SK-N-SH (cell line): ENCODE measurements at regions not wholly inside any gene's neighbourhood (a gene's known extent, or its start where the extent isn't known, plus 50 kb on each side); places are given as distances from the start of the nearest gene placed in this dataset.

Source experiments
- CTCF ChIA-PET: fragments of 300-600, 350-600 bp; formaldehyde crosslinking; extraction: SDS; loops from one replicate; lab custom pipeline; 2021; lab: Yijun Ruan, JAX
- POLR2A ChIA-PET: fragments of 350-600 bp; sonication (Branson Sonifier 250); formaldehyde crosslinking; extraction: SDS; loops from one replicate; lab custom pipeline; 2020; ENCODE audit warnings: antibody characterized with exemption, inconsistent platforms; lab: Yijun Ruan, JAX
- DNase-seq: peaks from one replicate; pipeline ENCODE4 v3.0.0; 2012
- H2AFZ ChIP-seq: fragments of 200-600 bp; sonication (generic); 2 replicates; pipeline ENCODE4 v1.8.1; 2016; ENCODE audit warnings: antibody characterized with exemption, mild to moderate bottlenecking, low read depth
- H3F3A ChIP-seq: fragments of 200-600 bp; sonication (generic); replicated peaks from 2 replicates; pipeline ENCODE3; 2016; ENCODE audit warnings: antibody characterized with exemption, mild to moderate bottlenecking; ENCODE audit not compliant: insufficient read depth
- H3K27ac ChIP-seq, 2 experiments: fragments of 200-500 bp in 1 of 2; fragments of 200-600 bp in 1 of 2; sonication (Bioruptor generic) in 1 of 2; sonication (generic), shearing (Covaris generic) in 1 of 2; 2 replicates each; pipeline versions ENCODE4 v1.5.1 to v1.6.1; 2014 to 2016; ENCODE audit warnings: low read depth in 2 of 2, inconsistent platforms in 1 of 2, low read length in 1 of 2, mild to moderate bottlenecking in 1 of 2, mixed read lengths in 1 of 2
- H3K27me3 ChIP-seq: fragments of 200-600 bp; sonication (generic), shearing (Covaris generic); 2 replicates; pipeline ENCODE4 v1.6.1; 2016; ENCODE audit warnings: mixed run types; ENCODE audit not compliant: insufficient read depth
- H3K36me3 ChIP-seq, 2 experiments: fragments of 200-500 bp in 1 of 2; fragments of 200-600 bp in 1 of 2; sonication (Bioruptor generic) in 1 of 2; sonication (generic) in 1 of 2; replicated peaks in 1 of 2; 2 replicates each; pipeline versions ENCODE3 to v1.5.1; 2014 to 2016; ENCODE audit warnings: low read length in 1 of 2, mild to moderate bottlenecking in 1 of 2; ENCODE audit not compliant: insufficient read depth in 2 of 2, control insufficient read depth in 1 of 2
- H3K4me1 ChIP-seq, 2 experiments: fragments of 200-500 bp in 1 of 2; fragments of 200-600 bp in 1 of 2; sonication (Bioruptor generic) in 1 of 2; sonication (generic), shearing (Covaris generic) in 1 of 2; 2 replicates each; pipeline versions ENCODE4 v1.5.1 to v1.6.1; 2014 to 2016; ENCODE audit warnings: low read depth in 1 of 2, low read length in 1 of 2, mixed run types in 1 of 2; ENCODE audit not compliant: insufficient read depth in 2 of 2, control insufficient read depth in 1 of 2
- H3K4me2 ChIP-seq: fragments of 200-600 bp; sonication (generic), shearing (Covaris generic); 2 replicates; pipeline ENCODE4 v1.6.1; 2017; ENCODE audit warnings: mixed run types
- H3K4me3 ChIP-seq, 2 experiments: fragments of 200-500 bp in 1 of 2; fragments of 200-600 bp in 1 of 2; sonication (Bioruptor generic) in 1 of 2; sonication (generic), shearing (Covaris generic) in 1 of 2; 2 replicates each; pipeline versions ENCODE4 v1.5.1 to v1.8.1; 2014 to 2016; ENCODE audit warnings: low read depth in 2 of 2, inconsistent platforms in 1 of 2, low read length in 1 of 2, mild to moderate bottlenecking in 1 of 2, mixed read lengths in 1 of 2, moderate library complexity in 1 of 2
- H3K79me2 ChIP-seq: fragments of 200-600 bp; sonication (generic); 2 replicates; pipeline ENCODE4 v1.8.1; 2017; ENCODE audit warnings: mild to moderate bottlenecking; ENCODE audit not compliant: insufficient read depth
- H3K9ac ChIP-seq: fragments of 200-600 bp; sonication (generic); 2 replicates; pipeline ENCODE4 v1.6.1; 2017; ENCODE audit warnings: mixed run types
- H3K9me2 ChIP-seq: fragments of 200-600 bp; sonication (generic); 2 replicates; pipeline ENCODE4 v1.6.1; 2017; ENCODE audit warnings: mixed run types
- H3K9me3 ChIP-seq: fragments of 200-600 bp; sonication (generic); 2 replicates; pipeline ENCODE4 v1.6.1; 2017; ENCODE audit warnings: mixed run types, mild to moderate bottlenecking, moderate library complexity
- H4K20me1 ChIP-seq: fragments of 200-600 bp; sonication (generic); 2 replicates; pipeline ENCODE4 v1.6.1; 2017; ENCODE audit warnings: mild to moderate bottlenecking, mixed run types; ENCODE audit not compliant: insufficient read depth
- ELF1 ChIP-seq: IDR thresholded peaks from 2 replicates; pipeline ENCODE4 v1.4.0; 2012
- EZH2phosphoT487 ChIP-seq: fragments of 200-600 bp; sonication (generic); IDR thresholded peaks from 2 replicates; pipeline ENCODE4 v1.6.1; 2017; ENCODE audit warnings: low read depth, mixed run types, mild to moderate bottlenecking, antibody characterized with exemption, moderate library complexity, borderline replicate concordance
- FOSL2 ChIP-seq: IDR thresholded peaks from 2 replicates; pipeline ENCODE4 v1.4.0; 2012; ENCODE audit warnings: low read depth, mild to moderate bottlenecking, moderate library complexity, borderline replicate concordance
- FOXM1 ChIP-seq: IDR thresholded peaks from 2 replicates; pipeline ENCODE4 v1.4.0; 2012; ENCODE audit warnings: low read depth, mild to moderate bottlenecking
- GABPA ChIP-seq: IDR thresholded peaks from 2 replicates; pipeline ENCODE4 v1.4.0; 2012; ENCODE audit warnings: low read depth, mild to moderate bottlenecking
- MEF2A ChIP-seq: IDR thresholded peaks from 2 replicates; pipeline ENCODE4 v1.4.0; 2012; ENCODE audit warnings: low read depth, borderline replicate concordance
- MXI1 ChIP-seq: IDR thresholded peaks from 2 replicates; pipeline ENCODE4 v1.6.1; 2012; ENCODE audit warnings: mild to moderate bottlenecking, low read depth, low read length, improper control_type of control experiment
- NRF1 ChIP-seq: IDR thresholded peaks from 2 replicates; pipeline ENCODE4 v1.6.1; 2012; ENCODE audit warnings: low read depth, mild to moderate bottlenecking, low read length
- RCOR1 ChIP-seq: fragments of 150-350 bp; IDR thresholded peaks from 2 replicates; pipeline ENCODE4 v1.6.1; 2017; ENCODE audit warnings: antibody characterized with exemption, low read length
- RFX5 ChIP-seq: IDR thresholded peaks from 2 replicates; pipeline ENCODE4 v1.6.1; 2012; ENCODE audit warnings: mild to moderate bottlenecking, improper control_type of control experiment, low read length
- SIN3A ChIP-seq: IDR thresholded peaks from 2 replicates; pipeline ENCODE4 v1.6.1; 2012; ENCODE audit warnings: low read depth, mild to moderate bottlenecking, low read length, moderate library complexity, borderline replicate concordance
- YY1 ChIP-seq: IDR thresholded peaks from 2 replicates; pipeline ENCODE4 v1.4.0; 2012; ENCODE audit warnings: low read depth, mild to moderate bottlenecking
- WGBS: methylation state at CpG from one replicate; pipeline ENCODE4 v1.1.6; 2017; ENCODE audit warnings: low lambda C conversion rate; 5-methylcytosine and 5-hydroxymethylcytosine counted together
- TF ChIP-seq, protein P1 (sequence below): fragments of 150-350 bp; IDR thresholded peaks from 2 replicates; pipeline ENCODE4 v1.6.1; 2016; ENCODE audit warnings: mild to moderate bottlenecking, low read depth, low read length
- TF ChIP-seq, protein P2 (sequence below): IDR thresholded peaks from 2 replicates; pipeline ENCODE4 v1.6.1; 2012; ENCODE audit warnings: mild to moderate bottlenecking, low read depth, low read length, moderate library complexity
- TF ChIP-seq, protein P3 (sequence below): IDR thresholded peaks from 2 replicates; pipeline ENCODE4 v1.4.0; 2012; ENCODE audit warnings: low read depth
- TF ChIP-seq, protein P4 (sequence below): IDR thresholded peaks from 2 replicates; pipeline ENCODE4 v1.4.0; 2012; ENCODE audit warnings: low read depth, borderline replicate concordance

DNA sequence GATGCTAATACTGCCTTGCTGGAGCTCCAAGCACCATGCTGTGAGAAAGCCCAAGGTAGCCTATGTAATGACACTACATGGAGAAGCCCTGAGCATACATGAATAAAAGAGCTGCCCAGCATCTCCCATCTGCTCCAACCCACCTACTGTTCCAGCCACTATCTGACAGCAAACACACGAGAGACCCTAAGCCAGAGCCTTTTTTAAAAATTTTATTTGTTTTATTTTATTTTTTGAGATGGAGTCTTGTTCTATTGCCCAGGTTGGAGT is 95.2 kb upstream of the PRICKLE1 start:
- 36% methylated on average over 1 of the region's 1 CpG for WGBS
- DNase-seq: no peak
- TF ChIP-seq MEF2A (no peak), MXI1 (no peak), NRF1 (no peak), RCOR1 (no peak), SIN3A (no peak), YY1 (no peak), ELF1 (no peak), EZH2phosphoT487 (no peak), FOXM1 (no peak), FOSL2 (no peak), GABPA (no peak), RFX5 (no peak)
- TF ChIP-seq, protein P1, sequence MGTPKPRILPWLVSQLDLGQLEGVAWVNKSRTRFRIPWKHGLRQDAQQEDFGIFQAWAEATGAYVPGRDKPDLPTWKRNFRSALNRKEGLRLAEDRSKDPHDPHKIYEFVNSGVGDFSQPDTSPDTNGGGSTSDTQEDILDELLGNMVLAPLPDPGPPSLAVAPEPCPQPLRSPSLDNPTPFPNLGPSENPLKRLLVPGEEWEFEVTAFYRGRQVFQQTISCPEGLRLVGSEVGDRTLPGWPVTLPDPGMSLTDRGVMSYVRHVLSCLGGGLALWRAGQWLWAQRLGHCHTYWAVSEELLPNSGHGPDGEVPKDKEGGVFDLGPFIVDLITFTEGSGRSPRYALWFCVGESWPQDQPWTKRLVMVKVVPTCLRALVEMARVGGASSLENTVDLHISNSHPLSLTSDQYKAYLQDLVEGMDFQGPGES: no peak
- TF ChIP-seq, protein P2, sequence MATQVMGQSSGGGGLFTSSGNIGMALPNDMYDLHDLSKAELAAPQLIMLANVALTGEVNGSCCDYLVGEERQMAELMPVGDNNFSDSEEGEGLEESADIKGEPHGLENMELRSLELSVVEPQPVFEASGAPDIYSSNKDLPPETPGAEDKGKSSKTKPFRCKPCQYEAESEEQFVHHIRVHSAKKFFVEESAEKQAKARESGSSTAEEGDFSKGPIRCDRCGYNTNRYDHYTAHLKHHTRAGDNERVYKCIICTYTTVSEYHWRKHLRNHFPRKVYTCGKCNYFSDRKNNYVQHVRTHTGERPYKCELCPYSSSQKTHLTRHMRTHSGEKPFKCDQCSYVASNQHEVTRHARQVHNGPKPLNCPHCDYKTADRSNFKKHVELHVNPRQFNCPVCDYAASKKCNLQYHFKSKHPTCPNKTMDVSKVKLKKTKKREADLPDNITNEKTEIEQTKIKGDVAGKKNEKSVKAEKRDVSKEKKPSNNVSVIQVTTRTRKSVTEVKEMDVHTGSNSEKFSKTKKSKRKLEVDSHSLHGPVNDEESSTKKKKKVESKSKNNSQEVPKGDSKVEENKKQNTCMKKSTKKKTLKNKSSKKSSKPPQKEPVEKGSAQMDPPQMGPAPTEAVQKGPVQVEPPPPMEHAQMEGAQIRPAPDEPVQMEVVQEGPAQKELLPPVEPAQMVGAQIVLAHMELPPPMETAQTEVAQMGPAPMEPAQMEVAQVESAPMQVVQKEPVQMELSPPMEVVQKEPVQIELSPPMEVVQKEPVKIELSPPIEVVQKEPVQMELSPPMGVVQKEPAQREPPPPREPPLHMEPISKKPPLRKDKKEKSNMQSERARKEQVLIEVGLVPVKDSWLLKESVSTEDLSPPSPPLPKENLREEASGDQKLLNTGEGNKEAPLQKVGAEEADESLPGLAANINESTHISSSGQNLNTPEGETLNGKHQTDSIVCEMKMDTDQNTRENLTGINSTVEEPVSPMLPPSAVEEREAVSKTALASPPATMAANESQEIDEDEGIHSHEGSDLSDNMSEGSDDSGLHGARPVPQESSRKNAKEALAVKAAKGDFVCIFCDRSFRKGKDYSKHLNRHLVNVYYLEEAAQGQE: no peak
- TF ChIP-seq, protein P3, sequence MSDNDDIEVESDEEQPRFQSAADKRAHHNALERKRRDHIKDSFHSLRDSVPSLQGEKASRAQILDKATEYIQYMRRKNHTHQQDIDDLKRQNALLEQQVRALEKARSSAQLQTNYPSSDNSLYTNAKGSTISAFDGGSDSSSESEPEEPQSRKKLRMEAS: no peak
- TF ChIP-seq, protein P4, sequence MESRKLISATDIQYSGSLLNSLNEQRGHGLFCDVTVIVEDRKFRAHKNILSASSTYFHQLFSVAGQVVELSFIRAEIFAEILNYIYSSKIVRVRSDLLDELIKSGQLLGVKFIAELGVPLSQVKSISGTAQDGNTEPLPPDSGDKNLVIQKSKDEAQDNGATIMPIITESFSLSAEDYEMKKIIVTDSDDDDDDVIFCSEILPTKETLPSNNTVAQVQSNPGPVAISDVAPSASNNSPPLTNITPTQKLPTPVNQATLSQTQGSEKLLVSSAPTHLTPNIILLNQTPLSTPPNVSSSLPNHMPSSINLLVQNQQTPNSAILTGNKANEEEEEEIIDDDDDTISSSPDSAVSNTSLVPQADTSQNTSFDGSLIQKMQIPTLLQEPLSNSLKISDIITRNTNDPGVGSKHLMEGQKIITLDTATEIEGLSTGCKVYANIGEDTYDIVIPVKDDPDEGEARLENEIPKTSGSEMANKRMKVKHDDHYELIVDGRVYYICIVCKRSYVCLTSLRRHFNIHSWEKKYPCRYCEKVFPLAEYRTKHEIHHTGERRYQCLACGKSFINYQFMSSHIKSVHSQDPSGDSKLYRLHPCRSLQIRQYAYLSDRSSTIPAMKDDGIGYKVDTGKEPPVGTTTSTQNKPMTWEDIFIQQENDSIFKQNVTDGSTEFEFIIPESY: no peak
- Histone ChIP-seq H3K4me1 (no peaks in the 10 kb centered on the region), H2AFZ (no peak overlapping the region), H3K36me3 (no peaks in the 10 kb centered on the region), H3K9ac (no peak overlapping the region), H3K27me3 (no peaks in the 10 kb centered on the region), H3K9me3 (no peaks in the 10 kb centered on the region), H3K4me3 (no peak overlapping the region), H3K79me2 (no peaks in the 10 kb centered on the region), H4K20me1 (no peaks in the 10 kb centered on the region), H3K27ac (no peak overlapping the region), H3K4me2 (no peak overlapping the region), H3F3A (no peaks in the 10 kb centered on the region), H3K9me2 (no peaks in the 10 kb centered on the region)
- CTCF ChIA-PET: no interaction called here
- POLR2A ChIA-PET: no interaction called here
